GM23338 (cell line): ENCODE measurements at regions not wholly inside any gene's neighbourhood (a gene's known extent, or its start where the extent isn't known, plus 50 kb on each side); places are given as distances from the start of the nearest gene placed in this dataset.

Experiments used
- ATAC-seq: fragments of 200-7000 bp; cut with Tn5 transposase; 3 replicates; pipeline ENCODE4 v1.9.1; 2020
- DNase-seq: peaks from one replicate; pipeline ENCODE4 v3.0.0-alpha.2; 2015; ENCODE audit warnings: low spot score
- H2AFZ ChIP-seq: fragments of 200-600 bp; sonication (generic); 2 replicates; pipeline ENCODE4 v1.8.0; 2016; ENCODE audit warnings: antibody characterized with exemption, mild to moderate bottlenecking, moderate library complexity
- H3F3A ChIP-seq: fragments of 200-600 bp; sonication (generic); replicated peaks from 2 replicates; pipeline ENCODE4 v1.8.0; 2017; ENCODE audit warnings: antibody characterized with exemption, mixed run types, low read depth
- H3K27ac ChIP-seq: fragments of 200-600 bp; sonication (generic); 2 replicates; pipeline ENCODE4 v1.6.1; 2016; ENCODE audit warnings: low read depth
- H3K27me3 ChIP-seq: fragments of 200-600 bp; sonication (generic); 2 replicates; pipeline ENCODE4 v1.8.0; 2016; ENCODE audit warnings: mild to moderate bottlenecking, mixed run types, moderate library complexity; ENCODE audit not compliant: insufficient read depth
- H3K36me3 ChIP-seq: fragments of 200-600 bp; sonication (generic); 2 replicates; pipeline ENCODE4 v1.8.0; 2016; ENCODE audit warnings: mild to moderate bottlenecking; ENCODE audit not compliant: insufficient read depth
- H3K4me1 ChIP-seq: fragments of 200-600 bp; sonication (generic); 2 replicates; pipeline ENCODE4 v1.8.0; 2016; ENCODE audit warnings: mild to moderate bottlenecking, moderate library complexity; ENCODE audit not compliant: insufficient read depth
- H3K4me2 ChIP-seq: fragments of 200-600 bp; sonication (generic); 2 replicates; pipeline ENCODE4 v1.7.1; 2017; ENCODE audit warnings: mixed run types
- H3K4me3 ChIP-seq: fragments of 200-600 bp; sonication (generic); 2 replicates; pipeline ENCODE4 v1.6.1; 2016; ENCODE audit warnings: mixed run types
- H3K79me2 ChIP-seq: fragments of 200-600 bp; sonication (generic); replicated peaks from 2 replicates; pipeline ENCODE4 v1.8.0; 2017; ENCODE audit warnings: mild to moderate bottlenecking; ENCODE audit not compliant: insufficient read depth
- H3K9me2 ChIP-seq: fragments of 200-600 bp; sonication (generic); 2 replicates; pipeline ENCODE4 v1.8.0; 2017; ENCODE audit not compliant: insufficient read depth
- H4K20me1 ChIP-seq: fragments of 200-600 bp; sonication (generic); replicated peaks from 2 replicates; pipeline ENCODE4 v1.8.0; 2017; ENCODE audit warnings: mild to moderate bottlenecking; ENCODE audit not compliant: insufficient read depth
- H3K27ac Mint-ChIP-seq: 2 replicates; pipeline ENCODE4 v1.8.0; 2020; ENCODE audit warnings: inconsistent platforms, mild to moderate bottlenecking, moderate library complexity, mixed read lengths
- H3K27me3 Mint-ChIP-seq: 3 replicates; pipeline ENCODE4 v1.8.0; 2022; ENCODE audit warnings: low read depth, mild to moderate bottlenecking, moderate library complexity, mixed read lengths, inconsistent platforms; ENCODE audit not compliant: insufficient read depth, poor library complexity
- H3K36me3 Mint-ChIP-seq: 3 replicates; pipeline ENCODE4 v1.8.0; 2021; ENCODE audit warnings: low read depth, mild to moderate bottlenecking, inconsistent platforms, moderate library complexity, mixed read lengths
- H3K4me1 Mint-ChIP-seq: 3 replicates; pipeline ENCODE4 v1.8.0; 2020; ENCODE audit warnings: mild to moderate bottlenecking, inconsistent platforms, mixed read lengths
- H3K4me3 Mint-ChIP-seq: 3 replicates; pipeline ENCODE4 v1.8.0; 2021; ENCODE audit warnings: moderate library complexity, mild to moderate bottlenecking, inconsistent platforms, mixed read lengths
- H3K9me3 Mint-ChIP-seq: 3 replicates; pipeline ENCODE4 v1.8.0; 2020; ENCODE audit warnings: moderate library complexity, mild to moderate bottlenecking, inconsistent platforms, mixed read lengths
- CREB1 ChIP-seq: fragments of 250-450 bp; sonication (Bioruptor Pico); IDR thresholded peaks from 2 replicates; pipeline ENCODE4 v1.5.0; 2020; ENCODE audit warnings: low read depth, mild to moderate bottlenecking, moderate library complexity
- CTCF ChIP-seq, 2 experiments: fragments of 200-600 bp in 1 of 2; sonication (generic) in 1 of 2; conservative IDR thresholded peaks; 2 replicates each; pipeline versions ENCODE4 v1.5.1 to v1.6.1; 2016 to 2017; ENCODE audit warnings: antibody characterized with exemption in 2 of 2, low read depth in 2 of 2, mild to moderate bottlenecking in 2 of 2, moderate library complexity in 1 of 2
- ETS1 ChIP-seq: IDR thresholded peaks from 2 replicates; pipeline ENCODE4 v1.6.1; 2016; ENCODE audit warnings: antibody characterized with exemption
- EZH2 ChIP-seq: fragments of 200-600 bp; sonication (generic); IDR thresholded peaks from one replicate; pipeline ENCODE4 v1.8.0; 2017; ENCODE audit warnings: antibody characterized with exemption, mild to moderate bottlenecking, low read depth; ENCODE audit not compliant: unreplicated experiment
- EZH2phosphoT487 ChIP-seq: fragments of 200-600 bp; sonication (generic); IDR thresholded peaks from one replicate; pipeline ENCODE4 v1.8.1; 2018; ENCODE audit warnings: antibody characterized with exemption; ENCODE audit not compliant: unreplicated experiment
- JUNB ChIP-seq: IDR thresholded peaks from one replicate; pipeline ENCODE4 v1.6.1; 2016; ENCODE audit warnings: antibody characterized with exemption; ENCODE audit not compliant: unreplicated experiment
- NANOG ChIP-seq: IDR thresholded peaks from 2 replicates; pipeline ENCODE4 v1.6.1; 2016; ENCODE audit warnings: antibody characterized with exemption, borderline replicate concordance
- POLR2AphosphoS5 ChIP-seq: IDR thresholded peaks from 2 replicates; pipeline ENCODE4 v1.6.1; 2016; ENCODE audit warnings: antibody characterized with exemption, low read depth
- REST ChIP-seq: IDR thresholded peaks from one replicate; pipeline ENCODE4 v1.6.1; 2018; ENCODE audit warnings: antibody characterized with exemption; ENCODE audit not compliant: unreplicated experiment
- STAT1 ChIP-seq: IDR thresholded peaks from one replicate; pipeline ENCODE4 v1.6.1; 2016; ENCODE audit warnings: antibody characterized with exemption; ENCODE audit not compliant: unreplicated experiment
- ZNF114 ChIP-seq: fragments of 250-450 bp; sonication (Bioruptor Pico); IDR thresholded peaks from 2 replicates; pipeline ENCODE4 v1.5.0; 2020; ENCODE audit warnings: mild to moderate bottlenecking, moderate library complexity
- ZNF331 ChIP-seq: fragments of 250-450 bp; sonication (Bioruptor Pico); IDR thresholded peaks from 2 replicates; pipeline ENCODE4 v1.5.0; 2020; ENCODE audit warnings: low read depth, mild to moderate bottlenecking, moderate library complexity
- ZNF462 ChIP-seq: fragments of 250-450 bp; sonication (Bioruptor Pico); IDR thresholded peaks from 2 replicates; pipeline ENCODE4 v1.5.0; 2020; ENCODE audit warnings: mild to moderate bottlenecking, moderate library complexity

GRCh38 chr2:56012221-56012765 lies 88.7 kb upstream of the EFEMP1 start:
- no peak for ATAC-seq
- no peaks in the 10 kb centered on the region for H3K27me3 ChIP-seq
- Mint-ChIP-seq H3K36me3 (no peaks in the 10 kb centered on the region), H3K9me3 (no peaks in the 10 kb centered on the region), H3K27ac (no peak overlapping the region), H3K4me1 (peaks cover 16% of the 10 kb centered on the region; the same call in 2 of the 3 replicates), H3K4me3 (no peak overlapping the region), H3K27me3 (no peaks in the 10 kb centered on the region)
- no peaks in the 10 kb centered on the region for H3K36me3 ChIP-seq
- H2AFZ ChIP-seq, result no peak overlapping the region
- H3K4me3 ChIP-seq, result no peak overlapping the region
- no peaks in the 10 kb centered on the region for H3K79me2 ChIP-seq
- no peaks in the 10 kb centered on the region for H3F3A ChIP-seq
- DNase-seq, result no peak
- TF ChIP-seq REST (no peak), ZNF114 (CRISPR knock-in tag) (no peak), ZNF331 (CRISPR knock-in tag) (no peak), JUNB (no peak), EZH2phosphoT487 (no peak), ZNF462 (CRISPR knock-in tag) (no peak), CREB1 (CRISPR knock-in tag) (no peak), CTCF (conservative IDR thresholded peaks at IDR 0.05; ENCODE audit: low read depth in 2 of 2) (no peak), STAT1 (no peak), NANOG (no peak), POLR2AphosphoS5 (no peak), EZH2 (no peak), ETS1 (no peak)
- 0 out of 2 replicates have a peak, but pooled peaks cover 3% of the 10 kb centered on the region for H3K4me1 ChIP-seq
- H4K20me1 ChIP-seq, result no peaks in the 10 kb centered on the region
- H3K4me2 ChIP-seq, result no peak overlapping the region
- H3K27ac ChIP-seq, result no peak overlapping the region
- no peaks in the 10 kb centered on the region for H3K9me2 ChIP-seq
